ENCODE measurements at regions not wholly inside any gene's neighbourhood (a gene's known extent, or its start where the extent isn't known, plus 50 kb on each side); places are given as distances from the start of the nearest gene placed in this dataset.
A peak's percentile ranks its signal among the peaks of the same experiment; 100 is the strongest.

DNA sequence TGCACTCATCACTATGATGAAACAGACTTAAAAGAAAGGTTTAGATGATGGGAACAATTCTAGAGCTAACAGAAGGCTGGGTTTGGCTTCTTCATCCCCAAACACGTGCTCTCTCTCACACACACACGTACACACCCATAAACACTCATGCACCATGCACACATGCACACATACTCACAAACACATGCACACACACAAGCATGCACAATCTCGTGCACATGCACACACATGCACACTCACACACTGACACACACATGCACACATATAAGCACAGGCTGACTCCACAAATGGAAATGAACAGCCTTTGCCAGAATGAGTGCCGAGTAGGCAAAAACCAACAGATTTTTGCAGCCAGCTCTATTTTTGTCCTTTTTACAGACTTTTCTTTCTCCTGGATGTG lies 1571.6 kb downstream of the AACS start:
- TF ChIP-seq, protein P1, sequence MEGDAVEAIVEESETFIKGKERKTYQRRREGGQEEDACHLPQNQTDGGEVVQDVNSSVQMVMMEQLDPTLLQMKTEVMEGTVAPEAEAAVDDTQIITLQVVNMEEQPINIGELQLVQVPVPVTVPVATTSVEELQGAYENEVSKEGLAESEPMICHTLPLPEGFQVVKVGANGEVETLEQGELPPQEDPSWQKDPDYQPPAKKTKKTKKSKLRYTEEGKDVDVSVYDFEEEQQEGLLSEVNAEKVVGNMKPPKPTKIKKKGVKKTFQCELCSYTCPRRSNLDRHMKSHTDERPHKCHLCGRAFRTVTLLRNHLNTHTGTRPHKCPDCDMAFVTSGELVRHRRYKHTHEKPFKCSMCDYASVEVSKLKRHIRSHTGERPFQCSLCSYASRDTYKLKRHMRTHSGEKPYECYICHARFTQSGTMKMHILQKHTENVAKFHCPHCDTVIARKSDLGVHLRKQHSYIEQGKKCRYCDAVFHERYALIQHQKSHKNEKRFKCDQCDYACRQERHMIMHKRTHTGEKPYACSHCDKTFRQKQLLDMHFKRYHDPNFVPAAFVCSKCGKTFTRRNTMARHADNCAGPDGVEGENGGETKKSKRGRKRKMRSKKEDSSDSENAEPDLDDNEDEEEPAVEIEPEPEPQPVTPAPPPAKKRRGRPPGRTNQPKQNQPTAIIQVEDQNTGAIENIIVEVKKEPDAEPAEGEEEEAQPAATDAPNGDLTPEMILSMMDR (IDR thresholded peaks at IDR 0.05; ENCODE audit: borderline replicate concordance, control extremely low read depth, extremely low read depth, insufficient read depth, missing control alignments) = no peak
- DNase-seq (ENCODE audit: low spot score) = no peak
- in situ Hi-C loops (cut with MboI; ENCODE audit: low sequenced_read_pairs, unreplicated experiment) = no loop called here

GRCh38 chr12:126644236-126645020 lies 1579.2 kb downstream of the AACS start:
- TF ChIP-seq, protein P1 (IDR thresholded peaks at IDR 0.05; ENCODE audit: borderline replicate concordance, control extremely low read depth, extremely low read depth, insufficient read depth, missing control alignments) = no peak
- DNase-seq (ENCODE audit: low spot score) = no peak
- in situ Hi-C loops (cut with MboI; ENCODE audit: low sequenced_read_pairs, unreplicated experiment) = no loop called here

- DNase-seq (ENCODE audit: low spot score) = no peak
- TF ChIP-seq, protein P1 (IDR thresholded peaks at IDR 0.05; ENCODE audit: borderline replicate concordance, control extremely low read depth, extremely low read depth, insufficient read depth, missing control alignments) = no peak
Measured at GRCh38 chr12:126648074-126648473, 1582.8 kb downstream of the AACS start.

DNA sequence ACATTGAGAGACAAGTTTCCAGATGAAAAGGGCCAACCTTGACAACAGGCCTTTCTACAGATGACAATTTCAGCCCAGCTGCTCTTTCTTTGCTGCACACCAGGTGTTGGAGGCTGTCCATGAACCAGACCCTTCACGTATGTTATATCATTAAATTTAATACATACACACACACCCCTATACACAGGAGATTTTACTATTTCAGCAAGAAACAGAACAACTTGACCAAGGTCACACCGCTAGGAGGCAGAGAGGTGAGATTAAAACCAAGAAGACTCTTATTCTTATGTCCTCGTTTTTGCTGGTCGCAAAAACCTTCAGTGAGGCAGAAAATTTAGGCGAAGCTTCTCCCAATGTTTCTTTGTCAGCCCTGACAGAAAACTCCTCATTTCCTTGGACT lies 1585.9 kb downstream of the AACS start:
- in situ Hi-C loops (cut with MboI; ENCODE audit: low sequenced_read_pairs, unreplicated experiment) = no loop called here
- TF ChIP-seq, protein P1 (IDR thresholded peaks at IDR 0.05; ENCODE audit: borderline replicate concordance, control extremely low read depth, extremely low read depth, insufficient read depth, missing control alignments) = no peak
- DNase-seq (ENCODE audit: low spot score) = no peak

More at GRCh38 chr12:126648074-126648473, 1582.8 kb downstream of the AACS start:
- in situ Hi-C loops (cut with MboI; ENCODE audit: low sequenced_read_pairs, unreplicated experiment) = no loop called here

DNA sequence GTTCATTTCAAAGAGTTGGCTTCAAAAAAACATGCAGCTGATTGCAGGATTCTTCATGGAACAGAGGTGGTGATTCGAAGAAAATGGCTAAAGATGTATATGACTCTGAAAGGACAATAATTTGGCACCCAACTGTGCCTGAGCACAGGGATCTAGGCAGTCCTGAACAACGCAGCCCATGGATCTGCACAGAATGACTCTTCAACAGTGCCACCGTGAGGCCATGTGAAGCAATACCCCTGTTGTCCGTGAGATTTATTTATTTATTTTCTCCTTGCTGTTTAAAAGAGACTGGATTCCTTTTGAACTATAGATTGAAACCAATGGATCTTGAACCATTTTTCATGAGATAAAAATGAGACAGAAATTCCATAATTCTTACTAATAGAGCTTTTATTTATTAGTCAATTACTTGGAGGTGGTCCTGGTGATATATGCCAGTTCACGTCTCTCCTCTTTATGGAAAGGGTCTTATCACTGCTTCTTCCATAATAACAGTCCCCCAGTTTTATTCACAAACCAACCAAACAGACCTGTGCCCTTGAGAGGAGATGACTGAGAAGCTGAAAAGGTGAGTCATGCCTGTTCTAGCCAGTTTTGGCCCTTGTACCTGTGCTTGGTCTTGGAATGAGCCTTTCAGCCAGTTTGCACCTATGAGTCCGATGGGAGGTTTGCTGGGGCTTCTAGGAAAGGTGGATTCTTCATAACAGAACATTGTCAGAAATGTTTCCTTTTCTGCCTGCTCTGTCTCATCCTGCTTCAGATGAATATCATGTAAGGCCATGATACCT lies 1598.3 kb downstream of the AACS start:
- in situ Hi-C loops (cut with MboI; ENCODE audit: low sequenced_read_pairs, unreplicated experiment) = no loop called here
- no peak for DNase-seq (ENCODE audit: low spot score)
- TF ChIP-seq, protein P1 (IDR thresholded peaks at IDR 0.05; ENCODE audit: borderline replicate concordance, control extremely low read depth, extremely low read depth, insufficient read depth, missing control alignments) = peak; percentile 6

DNA sequence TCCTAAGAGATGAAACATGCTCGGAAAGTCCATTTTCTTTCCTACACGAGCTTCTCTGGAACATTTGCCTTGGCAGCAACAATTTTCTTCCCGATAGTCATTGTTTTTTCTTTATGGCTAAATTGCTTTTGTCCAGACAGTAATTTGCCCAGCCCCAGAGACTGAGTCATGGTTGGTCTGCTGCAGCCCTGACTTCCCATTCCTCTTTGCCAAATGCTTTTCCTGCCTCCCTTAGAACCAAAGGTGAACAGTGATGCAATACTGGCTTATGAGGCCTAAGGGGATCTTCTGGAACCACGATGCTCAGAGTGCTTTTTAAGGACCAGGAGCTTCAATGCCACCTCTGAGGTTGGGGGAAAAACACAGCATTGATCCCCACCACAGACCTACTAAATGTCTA lies 1599.6 kb upstream of the TMEM132C start:
- DNase-seq (ENCODE audit: low spot score) = no peak
- in situ Hi-C loops (cut with MboI; ENCODE audit: low sequenced_read_pairs, unreplicated experiment) = no loop called here
- TF ChIP-seq, protein P1 (IDR thresholded peaks at IDR 0.05; ENCODE audit: borderline replicate concordance, control extremely low read depth, extremely low read depth, insufficient read depth, missing control alignments) = no peak

All from GM13976 (cell line).